Mucosa of descending colon (tissue), 3 donors: ENCODE measurements at regions not wholly inside any gene's neighbourhood (a gene's known extent, or its start where the extent isn't known, plus 50 kb on each side); places are given as distances from the start of the nearest gene placed in this dataset.
"Not testable (repeated sequence)": the region's sequence is repeated elsewhere in the genome, so short reads cannot be mapped to it uniquely, and the experiment has no call there.

Experiments used
- ATAC-seq: fragments of 200-7000 bp; cut with Tn5 transposase; one replicate; pipeline ENCODE4 v1.9.1; 2020; ENCODE audit warnings: mild to moderate bottlenecking, moderate library complexity
- DNase-seq, 3 donors: peaks; one replicate each; pipeline ENCODE4 v3.0.0-alpha.2; 2020
- H3K36me3 ChIP-seq: fragments of 200-600 bp; one replicate; pipeline ENCODE4 v1.8.0; 2021; ENCODE audit warnings: low read depth, mild to moderate bottlenecking
- H3K4me1 ChIP-seq: fragments of 200-600 bp; one replicate; pipeline ENCODE4 v1.8.0; 2021; ENCODE audit warnings: low read depth, mild to moderate bottlenecking
- H3K4me3 ChIP-seq: fragments of 200-600 bp; one replicate; pipeline ENCODE4 v1.8.0; 2021; ENCODE audit warnings: mild to moderate bottlenecking
- H3K9me3 ChIP-seq: fragments of 200-600 bp; one replicate; pipeline ENCODE4 v1.8.0; 2021; ENCODE audit warnings: mild to moderate bottlenecking
- intact Hi-C, 2 donors: fragments of 100-400 bp; cut with DNase I in 1 of 2; cut with micrococcal nuclease in 1 of 2; formaldehyde crosslinking; loops; one replicate each; pipeline versions ENCODE4 v1.11.0 to v1.11.1; 2022; cut with DNase I, micrococcal nuclease
- TF ChIP-seq, protein P1 (sequence below): fragments of 200-600 bp; IDR thresholded peaks from one replicate; pipeline ENCODE4 v1.8.0; 2022; ENCODE audit warnings: antibody characterized with exemption, mild to moderate bottlenecking
- donor health status: DM: no; HTN: no; CAD: no; lungs with moderate emphysema.
- donor health status: DM: no; HTN: no; CAD: no.
- donor health status: DM: no; HTN: yes; CAD: no.

DNA sequence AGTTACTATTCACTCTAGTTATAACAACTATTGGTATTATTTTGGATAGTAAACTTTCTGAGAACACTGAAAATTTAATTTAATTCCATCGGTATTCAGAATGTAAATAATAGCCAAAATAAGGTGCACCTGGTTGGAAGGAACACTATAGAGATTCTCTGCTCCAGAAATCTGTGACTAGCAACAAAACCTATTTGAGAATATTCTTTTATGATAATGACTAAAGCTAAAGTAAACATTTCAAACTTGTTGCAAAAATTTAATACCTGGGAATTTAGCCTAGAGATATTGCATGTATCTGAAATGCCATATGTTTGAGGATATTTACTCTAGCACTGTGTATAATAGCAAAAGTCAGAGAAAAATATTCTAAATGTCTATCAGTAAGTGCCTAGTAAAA lies 144.1 kb downstream of the PLK2 start:
- DNase-seq (no peak), ATAC-seq (no peak)
- no peak overlapping the region for H3K4me3 ChIP-seq
- no peaks in the 10 kb centered on the region for H3K4me1 ChIP-seq
- intact Hi-C loops: no loop called here
- TF ChIP-seq, protein P1, sequence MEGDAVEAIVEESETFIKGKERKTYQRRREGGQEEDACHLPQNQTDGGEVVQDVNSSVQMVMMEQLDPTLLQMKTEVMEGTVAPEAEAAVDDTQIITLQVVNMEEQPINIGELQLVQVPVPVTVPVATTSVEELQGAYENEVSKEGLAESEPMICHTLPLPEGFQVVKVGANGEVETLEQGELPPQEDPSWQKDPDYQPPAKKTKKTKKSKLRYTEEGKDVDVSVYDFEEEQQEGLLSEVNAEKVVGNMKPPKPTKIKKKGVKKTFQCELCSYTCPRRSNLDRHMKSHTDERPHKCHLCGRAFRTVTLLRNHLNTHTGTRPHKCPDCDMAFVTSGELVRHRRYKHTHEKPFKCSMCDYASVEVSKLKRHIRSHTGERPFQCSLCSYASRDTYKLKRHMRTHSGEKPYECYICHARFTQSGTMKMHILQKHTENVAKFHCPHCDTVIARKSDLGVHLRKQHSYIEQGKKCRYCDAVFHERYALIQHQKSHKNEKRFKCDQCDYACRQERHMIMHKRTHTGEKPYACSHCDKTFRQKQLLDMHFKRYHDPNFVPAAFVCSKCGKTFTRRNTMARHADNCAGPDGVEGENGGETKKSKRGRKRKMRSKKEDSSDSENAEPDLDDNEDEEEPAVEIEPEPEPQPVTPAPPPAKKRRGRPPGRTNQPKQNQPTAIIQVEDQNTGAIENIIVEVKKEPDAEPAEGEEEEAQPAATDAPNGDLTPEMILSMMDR: no peak
- no peaks in the 10 kb centered on the region for H3K9me3 ChIP-seq
- H3K36me3 ChIP-seq: no peaks in the 10 kb centered on the region

GRCh38 chr5:58314356-58315210 lies 145.3 kb downstream of the PLK2 start:
- Histone ChIP-seq H3K9me3 (no peaks in the 10 kb centered on the region), H3K36me3 (no peaks in the 10 kb centered on the region), H3K4me3 (no peak overlapping the region), H3K4me1 (no peaks in the 10 kb centered on the region)
- DNase-seq (no peak), ATAC-seq (no peak)
- TF ChIP-seq, protein P1: no peak
- intact Hi-C loops: no loop called here

DNA sequence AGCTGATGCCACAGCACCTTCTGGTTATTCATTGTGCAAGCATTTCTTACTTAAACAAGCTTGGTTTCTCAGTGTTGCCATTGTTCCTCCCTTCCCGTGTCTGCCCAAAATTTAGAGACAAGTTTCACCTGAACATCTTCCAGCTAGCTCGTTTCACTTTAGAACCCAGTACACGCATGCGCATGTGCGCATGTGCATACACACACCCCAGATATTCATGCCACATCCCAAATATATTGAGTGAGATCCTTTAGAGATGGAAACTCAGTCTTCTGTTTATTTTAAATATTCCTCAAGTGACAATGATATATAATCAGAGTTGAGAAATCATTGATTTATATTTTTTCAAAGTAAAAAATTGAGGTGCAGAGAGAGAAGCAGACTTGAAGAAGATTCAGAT lies 147.6 kb downstream of the PLK2 start:
- ATAC-seq (no peak), DNase-seq (no peak)
- no peaks in the 10 kb centered on the region for H3K4me1 ChIP-seq
- no peaks in the 10 kb centered on the region for H3K9me3 ChIP-seq
- intact Hi-C loops: no loop called here
- TF ChIP-seq, protein P1: no peak
- no peaks in the 10 kb centered on the region for H3K36me3 ChIP-seq
- H3K4me3 ChIP-seq: no peak overlapping the region

DNA sequence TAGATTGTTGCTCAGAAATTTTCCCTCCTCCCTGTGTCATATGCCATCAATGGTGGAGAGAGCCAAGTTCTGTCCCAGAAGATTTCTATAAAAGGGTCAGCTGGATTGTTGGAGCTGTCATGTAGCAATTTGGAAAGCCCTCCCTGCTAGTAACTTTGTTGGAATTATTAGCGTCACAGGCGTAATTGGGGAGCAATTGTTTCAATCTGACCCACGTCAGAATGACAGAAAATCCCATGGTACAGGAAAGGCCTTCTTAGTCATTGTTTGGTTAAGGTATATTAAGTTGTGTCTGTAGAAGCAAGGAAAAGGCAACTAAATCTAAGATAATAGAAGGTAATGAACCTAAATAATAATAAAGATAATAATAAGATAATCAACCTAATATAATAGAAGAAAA lies 148.4 kb downstream of the PLK2 start:
- Histone ChIP-seq H3K4me1 (no peaks in the 10 kb centered on the region), H3K4me3 (no peak overlapping the region), H3K9me3 (no peaks in the 10 kb centered on the region), H3K36me3 (no peaks in the 10 kb centered on the region)
- no peak for ATAC-seq
- intact Hi-C loops: no loop called here
- no peak for DNase-seq
- TF ChIP-seq, protein P1: no peak

- H3K4me1 ChIP-seq, H3K4me3 ChIP-seq, H3K36me3 ChIP-seq, intact Hi-C loops, H3K9me3 ChIP-seq, DNase-seq, ATAC-seq: not testable (repeated sequence)
Observed at GRCh38 chr5:58308384-58308783, 151.5 kb downstream of the PLK2 start.

GRCh38 chr5:58300346-58300895 lies 159.5 kb downstream of the PLK2 start:
- Histone ChIP-seq H3K4me1 (no peaks in the 10 kb centered on the region), H3K36me3 (no peaks in the 10 kb centered on the region), H3K4me3 (no peak overlapping the region), H3K9me3 (no peaks in the 10 kb centered on the region)
- no peak for DNase-seq
- ATAC-seq: no peak
- TF ChIP-seq, protein P1: no peak
- intact Hi-C loops: no loop called here
